ENCODE measurements at regions not wholly inside any gene's neighbourhood (a gene's known extent, or its start where the extent isn't known, plus 50 kb on each side); places are given as distances from the start of the nearest gene placed in this dataset.

DNA sequence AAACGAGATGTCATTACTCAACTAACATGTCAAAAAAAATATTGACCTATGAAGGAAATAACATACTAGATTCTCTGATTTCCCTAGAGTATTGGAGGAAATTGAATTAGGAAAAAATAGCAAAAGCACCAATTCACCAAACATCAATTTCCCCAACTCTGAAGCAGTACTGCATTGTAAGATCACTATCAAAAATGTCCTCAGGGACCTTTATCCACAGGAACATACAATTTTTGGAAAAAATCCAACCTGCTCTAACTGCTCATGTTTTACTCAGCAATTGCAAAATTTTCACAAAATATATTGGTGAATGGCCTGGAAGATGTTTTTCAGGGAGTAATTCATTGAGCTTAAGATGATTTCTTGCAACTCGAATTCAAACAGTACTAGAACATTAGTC lies 239.0 kb upstream of the GIMD1 start:
- TF ChIP-seq, protein P1, sequence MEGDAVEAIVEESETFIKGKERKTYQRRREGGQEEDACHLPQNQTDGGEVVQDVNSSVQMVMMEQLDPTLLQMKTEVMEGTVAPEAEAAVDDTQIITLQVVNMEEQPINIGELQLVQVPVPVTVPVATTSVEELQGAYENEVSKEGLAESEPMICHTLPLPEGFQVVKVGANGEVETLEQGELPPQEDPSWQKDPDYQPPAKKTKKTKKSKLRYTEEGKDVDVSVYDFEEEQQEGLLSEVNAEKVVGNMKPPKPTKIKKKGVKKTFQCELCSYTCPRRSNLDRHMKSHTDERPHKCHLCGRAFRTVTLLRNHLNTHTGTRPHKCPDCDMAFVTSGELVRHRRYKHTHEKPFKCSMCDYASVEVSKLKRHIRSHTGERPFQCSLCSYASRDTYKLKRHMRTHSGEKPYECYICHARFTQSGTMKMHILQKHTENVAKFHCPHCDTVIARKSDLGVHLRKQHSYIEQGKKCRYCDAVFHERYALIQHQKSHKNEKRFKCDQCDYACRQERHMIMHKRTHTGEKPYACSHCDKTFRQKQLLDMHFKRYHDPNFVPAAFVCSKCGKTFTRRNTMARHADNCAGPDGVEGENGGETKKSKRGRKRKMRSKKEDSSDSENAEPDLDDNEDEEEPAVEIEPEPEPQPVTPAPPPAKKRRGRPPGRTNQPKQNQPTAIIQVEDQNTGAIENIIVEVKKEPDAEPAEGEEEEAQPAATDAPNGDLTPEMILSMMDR (conservative IDR thresholded peaks at IDR 0.05; ENCODE audit: low read depth, low read length), result no peak
- DNase-seq (ENCODE audit: low read depth), result no peak
- H3K4me3 ChIP-seq (ENCODE audit: low read length), result no peak overlapping the region

DNA sequence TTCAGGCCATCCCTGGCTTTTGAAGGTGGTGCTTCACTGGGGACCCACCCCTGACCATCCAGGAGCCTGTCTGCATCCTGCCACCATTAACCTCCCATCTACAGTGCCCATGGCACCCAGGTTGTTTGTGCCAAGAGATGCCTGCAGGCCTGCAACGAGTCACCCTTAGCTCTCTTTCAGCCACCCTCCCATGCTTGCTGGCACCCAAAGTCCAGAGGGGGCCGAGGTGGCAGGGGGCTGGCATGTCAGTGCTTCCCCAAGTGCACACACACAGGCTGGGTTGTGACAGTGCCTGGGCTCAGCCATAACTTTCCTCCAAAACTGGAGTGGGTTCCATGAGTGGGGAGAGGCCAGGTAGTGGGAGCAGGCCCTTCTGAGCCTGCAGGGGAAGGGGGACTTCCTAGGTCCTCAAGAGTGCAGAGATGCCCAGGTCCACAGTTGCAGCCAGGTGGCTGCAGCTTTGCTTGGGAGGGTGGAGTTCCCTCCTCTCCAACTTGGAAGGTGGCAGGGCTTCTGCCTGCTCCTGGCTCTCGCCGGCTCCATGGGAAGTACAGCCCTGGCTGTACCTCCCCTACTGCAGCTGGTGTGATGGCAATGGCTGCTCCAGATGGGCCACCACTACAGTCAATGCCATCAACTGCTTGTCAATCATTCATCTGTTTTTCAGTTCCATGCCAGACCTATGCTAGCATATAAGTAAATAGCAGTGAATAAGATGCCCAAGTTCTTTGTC lies 235.9 kb upstream of the GIMD1 start:
- TF ChIP-seq, protein P1 (conservative IDR thresholded peaks at IDR 0.05; ENCODE audit: low read depth, low read length), result no peak

DNA sequence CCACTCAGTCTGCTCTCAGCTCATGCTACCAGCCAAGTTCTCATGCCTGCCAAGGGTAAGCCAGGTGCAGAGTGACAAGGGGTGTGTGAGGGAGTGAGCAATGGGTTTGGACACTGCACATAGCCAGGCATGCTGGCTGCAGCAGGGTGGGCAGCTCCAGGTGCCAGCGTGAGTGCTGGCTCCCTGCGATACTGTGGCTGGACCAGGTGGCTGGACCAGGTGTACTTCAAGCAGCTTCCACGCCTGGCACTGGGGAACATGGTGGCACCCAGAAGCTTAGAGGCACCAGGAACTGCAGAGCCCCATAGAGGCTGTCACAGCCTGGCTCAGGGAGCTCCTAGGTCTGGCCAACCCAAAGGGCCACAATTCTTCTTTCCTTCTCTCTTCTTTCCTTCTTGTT lies 234.9 kb upstream of the GIMD1 start:
- TF ChIP-seq, protein P1 (conservative IDR thresholded peaks at IDR 0.05; ENCODE audit: low read depth, low read length), result no peak
- no peak for DNase-seq (ENCODE audit: low read depth)
- H3K4me3 ChIP-seq (ENCODE audit: low read length), result no peak overlapping the region

More for the DNA sequence above, 235.9 kb upstream of the GIMD1 start:
- H3K4me3 ChIP-seq (ENCODE audit: low read length), result no peak overlapping the region
- DNase-seq (ENCODE audit: low read depth), result no peak

DNA sequence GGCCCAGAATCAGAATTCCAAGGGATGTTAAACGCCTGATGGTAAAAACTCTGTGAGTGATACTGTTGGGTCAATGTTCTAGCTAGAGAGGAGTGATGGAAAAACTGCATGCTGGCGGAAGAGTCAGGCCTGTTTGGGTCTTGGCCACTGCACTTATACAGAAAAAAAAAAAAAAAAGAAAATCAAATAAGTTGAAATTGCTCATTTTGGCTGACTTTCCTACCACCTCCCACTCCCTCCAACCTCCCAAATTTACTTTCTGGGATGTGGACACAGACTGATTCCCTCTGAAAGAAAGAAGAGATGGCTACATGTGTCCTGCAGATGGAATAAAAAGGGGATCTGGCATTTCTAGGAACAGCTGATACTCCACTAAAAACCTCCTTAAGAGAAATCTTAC lies 234.1 kb upstream of the GIMD1 start:
- TF ChIP-seq, protein P1 (conservative IDR thresholded peaks at IDR 0.05; ENCODE audit: low read depth, low read length), result no peak
- DNase-seq (ENCODE audit: low read depth), result no peak
- no peak overlapping the region for H3K4me3 ChIP-seq (ENCODE audit: low read length)

DNA sequence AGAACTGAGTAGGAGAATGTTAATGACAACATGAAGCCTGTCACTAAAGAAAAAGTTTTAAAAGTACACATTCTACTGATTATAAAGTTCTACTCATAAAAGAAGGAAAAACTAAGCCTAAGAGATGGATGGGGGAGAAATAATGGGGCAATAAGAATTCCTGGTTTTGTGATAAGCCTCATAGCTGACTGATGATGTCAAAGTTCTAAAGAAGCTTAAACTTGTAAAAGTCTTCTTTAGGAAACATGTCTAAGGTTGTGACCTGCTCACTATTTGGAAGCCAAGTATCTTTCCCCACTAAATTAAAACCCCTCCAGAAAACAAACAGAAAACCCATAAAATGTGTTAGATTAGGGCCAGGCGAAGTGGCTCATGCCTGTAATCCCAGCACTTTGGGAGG lies 232.9 kb upstream of the GIMD1 start:
- H3K4me3 ChIP-seq (ENCODE audit: low read length), result no peak overlapping the region
- DNase-seq (ENCODE audit: low read depth), result peak; percentile 14
- TF ChIP-seq, protein P1 (conservative IDR thresholded peaks at IDR 0.05; ENCODE audit: low read depth, low read length), result no peak

DNA sequence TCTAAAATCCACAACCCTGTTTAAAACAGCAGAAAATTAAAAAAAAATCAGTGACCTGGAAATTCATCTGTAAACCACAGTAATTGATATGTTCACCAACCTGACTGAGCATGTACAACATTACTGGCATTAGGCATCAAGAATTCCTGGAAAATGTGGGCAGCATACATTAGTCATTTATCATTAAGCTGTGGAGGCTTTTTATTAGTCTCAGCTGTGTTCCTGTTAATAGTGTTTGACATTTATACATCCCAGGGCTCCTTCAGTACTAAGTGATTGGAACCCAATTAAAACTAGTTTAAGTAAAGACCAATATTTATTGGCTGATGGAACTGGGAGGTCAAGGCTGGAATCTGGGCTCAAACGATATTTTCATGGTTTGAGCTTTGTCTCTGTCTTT lies 227.3 kb upstream of the GIMD1 start:
- H3K4me3 ChIP-seq (ENCODE audit: low read length), result no peak overlapping the region
- peak; percentile 19 for DNase-seq (ENCODE audit: low read depth)
- TF ChIP-seq, protein P1 (conservative IDR thresholded peaks at IDR 0.05; ENCODE audit: low read depth, low read length), result no peak

DNA sequence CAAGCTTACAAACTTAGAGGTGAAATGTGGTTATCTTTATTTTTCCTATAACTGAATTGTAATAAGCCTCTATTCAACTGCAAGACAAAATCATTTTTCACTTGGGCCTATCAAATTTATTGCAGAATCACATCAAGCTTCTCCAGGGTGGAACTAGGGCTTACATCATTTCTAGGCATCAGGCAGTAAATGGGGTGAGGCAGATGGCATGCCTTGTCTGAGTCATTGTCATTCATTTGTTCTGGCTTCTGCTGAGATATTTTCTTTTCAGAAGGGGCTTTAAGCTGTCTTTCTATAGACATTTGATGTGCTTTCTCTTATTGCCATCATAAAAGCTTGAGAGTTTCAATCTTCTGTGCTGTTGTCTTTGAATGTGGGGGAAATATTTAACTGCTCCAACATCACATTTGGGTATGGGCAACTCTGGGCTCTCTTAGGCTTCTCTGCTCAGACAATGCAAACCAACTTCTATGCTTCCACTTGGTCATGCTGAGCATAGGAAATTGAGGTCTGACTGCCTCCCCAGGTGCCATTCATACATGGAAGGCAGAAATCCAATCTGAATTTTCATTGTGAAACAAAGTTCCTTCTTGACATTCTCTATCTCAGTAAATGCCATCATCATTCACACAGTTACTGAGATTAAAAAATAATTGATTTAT lies 225.8 kb upstream of the GIMD1 start:
- no peak for DNase-seq (ENCODE audit: low read depth)
- TF ChIP-seq, protein P1 (conservative IDR thresholded peaks at IDR 0.05; ENCODE audit: low read depth, low read length), result no peak
- no peak overlapping the region for H3K4me3 ChIP-seq (ENCODE audit: low read length)
